ENCODE measurements at regions not wholly inside any gene's neighbourhood (a gene's known extent, or its start where the extent isn't known, plus 50 kb on each side); places are given as distances from the start of the nearest gene placed in this dataset.

- TF ChIP-seq CREB1 (CRISPR knock-in tag; IDR thresholded peaks at IDR 0.05; ENCODE audit: low read depth) (no peak), EZH2phosphoT487 (IDR thresholded peaks at IDR 0.05; ENCODE audit: unreplicated experiment) (no peak)
Measured at GRCh38 chr21:36566644-36567043, 86.7 kb upstream of the CLDN14 start.
